GM12875 (cell line): ENCODE measurements at regions not wholly inside any gene's neighbourhood (a gene's known extent, or its start where the extent isn't known, plus 50 kb on each side); places are given as distances from the start of the nearest gene placed in this dataset.

Source experiments
- H3K4me3 ChIP-seq: one replicate; pipeline ENCODE4 v1.5.1; 2011; ENCODE audit warnings: low read depth, low read length, control low read depth
- CTCF ChIP-seq: IDR thresholded peaks from 2 replicates; pipeline ENCODE4 v1.5.1; 2011; ENCODE audit warnings: low read depth, mild to moderate bottlenecking, control low read depth, inconsistent platforms, low read length, moderate library complexity, borderline replicate concordance; ENCODE audit not compliant: insufficient read depth

- TF ChIP-seq CTCF, result no peak
- no peak overlapping the region for H3K4me3 ChIP-seq
These were observed 120.2 kb upstream of the IGF1R start for GRCh38 chr15:98528046-98528725.

GRCh38 chr15:98529205-98530145 is 118.9 kb upstream of the IGF1R start:
- TF ChIP-seq CTCF, result no peak
- H3K4me3 ChIP-seq, result no peak overlapping the region

GRCh38 chr15:98530570-98530969 is 117.8 kb upstream of the IGF1R start:
- no peak overlapping the region for H3K4me3 ChIP-seq
- TF ChIP-seq CTCF, result no peak

GRCh38 chr15:98532063-98532462 is 116.3 kb upstream of the IGF1R start:
- no peak for TF ChIP-seq CTCF
- H3K4me3 ChIP-seq, result no peak overlapping the region

GRCh38 chr15:98536976-98537375 is 111.4 kb upstream of the IGF1R start:
- TF ChIP-seq CTCF, result no peak
- no peak overlapping the region for H3K4me3 ChIP-seq

GRCh38 chr15:98537516-98538060 is 110.8 kb upstream of the IGF1R start:
- no peak for TF ChIP-seq CTCF
- no peak overlapping the region for H3K4me3 ChIP-seq
